Iris pigment epithelial cell (primary cell): ENCODE measurements at regions not wholly inside any gene's neighbourhood (a gene's known extent, or its start where the extent isn't known, plus 50 kb on each side); places are given as distances from the start of the nearest gene placed in this dataset.
"Not testable (repeated sequence)": the region's sequence is repeated elsewhere in the genome, so short reads cannot be mapped to it uniquely, and the experiment has no call there.

Experiments used
- DNase-seq: peaks from one replicate; pipeline ENCODE4 v3.0.0-alpha.2; 2011; ENCODE audit warnings: low read depth

DNA sequence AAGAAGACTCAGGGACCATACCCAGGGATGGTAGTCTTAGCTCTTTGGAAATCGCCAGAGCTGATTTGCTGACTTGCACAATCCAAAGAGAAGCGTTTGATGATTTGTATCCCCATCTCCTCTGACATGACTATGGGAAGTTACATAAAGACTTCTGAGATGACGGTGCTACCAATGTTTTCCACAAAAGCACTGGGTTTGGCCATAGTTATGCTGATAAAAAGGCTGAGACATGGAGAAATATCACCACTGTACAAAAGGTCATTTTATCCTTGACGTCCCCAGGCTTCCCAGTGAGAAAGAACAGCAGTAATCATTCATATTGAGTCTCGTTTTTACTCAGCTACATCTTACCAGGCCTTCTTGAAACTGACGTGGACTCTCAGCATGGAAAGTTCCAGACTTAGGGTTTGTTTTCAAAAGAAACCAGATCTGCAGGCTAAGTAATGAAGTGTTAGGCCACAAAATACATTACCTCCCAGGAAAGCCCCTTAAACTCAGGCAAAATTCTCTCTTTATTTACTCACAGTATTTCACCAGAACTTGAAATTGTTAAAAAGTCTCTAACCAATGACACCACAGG, 370.3 kb upstream of the JARID2 start:
- no peak for DNase-seq

DNA sequence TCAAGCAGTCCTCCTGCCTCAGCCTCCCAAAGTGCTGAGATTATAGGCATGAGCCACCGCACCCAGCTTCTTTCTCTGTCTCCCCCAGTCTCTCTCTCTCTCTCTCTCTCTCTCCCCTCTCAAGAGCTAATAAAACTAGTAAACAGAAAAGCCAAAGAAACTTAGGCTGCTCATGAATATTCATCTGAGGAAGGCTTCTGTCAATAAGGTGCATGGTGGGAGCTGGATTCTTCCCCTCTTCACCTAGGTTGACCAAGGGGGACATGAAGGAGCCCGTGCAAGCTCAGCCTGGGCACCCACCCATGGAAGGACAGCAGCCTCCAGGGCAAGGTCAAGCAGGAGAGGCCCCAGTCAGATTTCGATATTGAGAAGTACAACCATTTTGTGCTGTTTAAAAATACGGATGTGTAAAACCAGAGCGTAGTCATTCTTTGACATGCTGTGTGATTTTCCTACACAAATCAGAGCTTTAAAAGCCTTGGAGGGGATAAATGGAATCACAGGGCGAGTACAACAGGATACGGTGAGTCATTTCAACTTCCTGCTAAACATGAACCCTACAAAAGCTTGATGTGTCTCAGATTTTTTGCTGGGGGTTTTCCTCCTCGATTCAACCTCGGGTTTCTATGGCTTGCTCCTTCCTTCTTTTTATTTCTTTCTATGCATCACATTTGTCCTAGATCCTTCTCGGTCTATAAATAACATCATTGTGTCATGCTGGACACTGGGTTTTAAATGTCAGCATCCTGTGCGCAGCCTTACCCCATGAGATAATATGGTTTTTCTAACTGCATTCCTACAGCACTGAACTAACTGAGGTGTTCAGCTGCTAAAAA, 368.9 kb upstream of the JARID2 start:
- peak; percentile 95 for DNase-seq

DNA sequence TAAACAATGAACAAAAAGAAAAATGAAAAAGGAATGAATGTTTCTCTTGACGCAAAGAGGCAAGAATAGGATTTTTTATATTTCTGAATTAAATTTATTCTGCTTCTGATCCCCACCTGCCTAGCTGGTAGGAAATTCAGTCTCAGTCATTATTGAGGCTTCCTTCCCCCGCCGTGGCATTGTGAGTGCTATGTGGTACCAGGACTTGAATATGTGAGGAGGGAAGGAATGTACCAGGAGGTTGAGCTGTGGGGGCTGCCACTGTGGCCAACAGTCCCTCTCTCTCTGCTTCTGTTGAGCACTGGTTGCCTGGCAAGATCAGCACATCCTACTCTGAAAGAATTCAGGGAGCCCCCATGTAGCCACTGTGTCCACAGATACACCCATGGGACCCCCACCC, 368.1 kb upstream of the JARID2 start:
- peak; percentile 16 for DNase-seq

DNA sequence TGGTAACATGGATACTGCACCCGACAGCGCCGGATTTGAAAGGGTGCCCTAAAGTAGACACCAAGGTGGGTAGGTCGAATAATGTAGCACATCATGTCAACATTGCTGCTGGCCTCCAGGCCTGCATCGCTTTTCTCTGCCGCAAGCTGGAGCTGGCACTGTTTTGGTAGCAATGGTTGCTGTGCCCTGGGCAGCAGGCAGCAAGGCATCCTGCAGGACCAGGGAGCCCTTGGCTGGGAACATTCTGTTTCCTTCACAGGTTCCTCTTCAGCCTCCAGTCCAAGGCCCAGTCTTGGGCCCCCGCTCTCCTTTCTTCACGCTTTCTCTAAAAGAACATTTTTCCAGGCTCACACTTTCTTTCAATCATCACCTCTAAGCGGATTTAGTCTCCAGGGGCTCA, 365.8 kb upstream of the JARID2 start:
- DNase-seq = no peak

DNA sequence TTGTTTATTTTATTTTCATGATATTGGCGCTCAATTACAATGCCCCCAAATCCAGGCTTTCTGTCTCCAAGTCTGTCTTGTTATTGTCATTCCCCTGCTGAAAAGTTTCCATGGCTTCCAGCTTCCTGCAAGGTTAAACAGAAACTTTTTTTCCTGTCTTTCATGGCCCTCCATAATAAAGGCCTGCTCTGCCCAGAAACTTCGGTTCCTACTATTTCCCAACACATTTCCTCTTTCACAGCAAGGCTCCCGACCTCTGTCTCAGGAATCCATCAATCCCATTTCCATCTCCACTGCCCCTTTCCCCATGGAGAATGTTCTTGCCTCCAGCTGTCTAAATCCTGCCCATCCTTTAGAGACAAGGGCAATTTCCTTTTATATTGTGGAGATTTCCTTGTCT, 365.2 kb upstream of the JARID2 start:
- no peak for DNase-seq

DNA sequence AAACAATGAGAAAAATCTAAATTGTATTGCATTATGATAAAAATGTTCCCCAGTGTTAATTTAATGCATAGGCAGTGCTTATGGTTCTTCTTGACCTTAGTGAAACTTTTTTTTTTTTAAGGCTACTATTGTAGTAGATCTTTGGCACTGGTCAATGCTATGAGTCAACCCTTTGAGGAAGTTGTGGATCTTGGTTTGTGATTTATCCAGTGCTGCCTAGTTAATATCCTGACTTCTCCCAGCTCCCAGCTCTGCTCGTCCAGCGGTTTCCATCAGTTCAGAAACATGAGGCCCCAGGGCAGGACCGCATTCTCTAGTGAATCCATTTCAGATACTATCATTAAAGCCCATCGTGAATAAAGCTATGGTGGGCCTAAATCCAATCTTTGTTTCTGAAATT, 364.5 kb upstream of the JARID2 start:
- DNase-seq = peak; percentile 70

DNA sequence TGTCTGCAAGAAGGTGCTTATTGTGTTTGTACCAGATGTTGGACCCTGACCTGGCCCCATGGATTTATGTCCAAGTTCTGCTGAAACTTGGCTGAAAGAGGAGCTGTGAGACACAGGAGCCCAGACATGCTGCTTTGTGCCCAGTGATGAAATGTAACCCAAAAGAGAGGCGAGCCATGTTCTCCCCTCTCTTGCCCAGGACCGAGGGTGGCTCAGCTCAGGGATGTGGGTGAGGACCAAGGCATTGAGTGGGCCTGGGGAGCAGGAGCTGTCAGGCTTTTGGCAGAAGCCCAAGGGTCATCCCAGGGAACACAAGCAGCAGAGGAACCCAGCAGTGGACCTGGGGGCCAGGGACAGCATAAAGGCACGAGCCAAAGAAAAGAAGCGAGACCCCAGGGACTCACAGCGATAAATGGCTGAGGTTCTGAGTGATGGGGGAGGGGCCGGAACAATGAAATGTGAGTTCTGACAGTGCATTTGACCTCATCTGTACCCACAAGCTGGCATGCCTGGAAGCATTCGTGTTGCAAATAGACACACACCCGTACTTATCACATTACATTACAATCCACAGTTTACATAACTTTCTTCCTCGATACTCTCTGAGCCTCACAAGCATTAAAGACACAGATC, 363.4 kb upstream of the JARID2 start:
- peak; percentile 39 for DNase-seq

DNA sequence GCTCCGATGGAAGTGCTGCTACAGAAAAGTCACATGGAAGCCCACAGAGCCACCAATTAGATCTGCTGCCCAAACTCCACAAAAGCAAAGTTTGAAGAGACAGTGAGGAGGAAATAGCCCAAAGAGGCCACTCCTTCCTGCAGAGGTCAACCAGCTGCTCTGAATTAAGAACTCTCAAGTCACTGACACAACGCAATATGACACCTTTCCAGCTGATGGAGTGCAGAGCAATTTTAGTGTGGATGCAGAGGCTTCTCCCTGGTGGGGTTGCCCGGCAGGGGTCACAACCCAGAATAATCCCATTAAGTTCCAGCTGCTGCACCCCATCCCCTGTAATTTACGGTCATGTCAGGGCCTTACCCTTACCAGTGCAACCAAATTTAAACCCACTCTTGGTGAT, 361.9 kb upstream of the JARID2 start:
- peak; percentile 21 for DNase-seq

DNA sequence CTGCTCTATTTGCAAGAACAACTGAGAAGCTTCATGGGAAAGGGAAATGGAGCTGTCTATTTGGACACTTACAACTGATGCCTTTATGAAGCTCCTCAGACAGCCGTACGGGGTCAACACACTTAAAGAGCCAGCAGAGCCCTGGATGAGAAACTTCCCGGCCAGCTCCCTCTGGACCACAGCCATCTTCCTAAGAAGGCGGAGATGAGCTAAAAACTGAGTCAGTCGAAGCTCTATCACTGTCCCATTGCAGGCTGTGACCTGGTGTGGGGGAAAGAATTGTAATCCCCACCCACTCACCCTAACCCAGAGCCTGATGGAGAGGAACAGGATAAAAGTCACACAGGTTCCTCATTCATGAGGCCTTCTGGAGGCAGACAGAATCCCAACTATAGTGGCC, 360.4 kb upstream of the JARID2 start:
- DNase-seq = no peak

DNA sequence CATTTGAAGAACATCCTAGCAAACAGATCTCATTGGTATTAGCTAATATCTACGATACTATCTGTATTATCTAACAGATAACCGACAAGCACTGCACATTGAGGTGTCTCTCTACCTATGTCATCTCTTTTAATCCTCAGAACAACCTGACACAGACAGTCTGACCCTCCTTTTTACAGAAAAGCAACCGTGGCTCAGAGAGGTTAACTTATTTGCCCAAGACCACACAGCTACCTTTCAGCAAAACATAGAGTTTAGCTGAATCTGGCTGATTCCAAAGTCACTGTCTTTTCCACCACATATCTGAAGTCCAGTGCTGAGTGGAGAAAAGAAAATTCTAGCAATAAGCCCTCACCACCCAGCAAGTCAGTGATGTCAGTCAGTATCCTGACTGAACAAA, 358.7 kb upstream of the JARID2 start:
- DNase-seq = no peak

DNA sequence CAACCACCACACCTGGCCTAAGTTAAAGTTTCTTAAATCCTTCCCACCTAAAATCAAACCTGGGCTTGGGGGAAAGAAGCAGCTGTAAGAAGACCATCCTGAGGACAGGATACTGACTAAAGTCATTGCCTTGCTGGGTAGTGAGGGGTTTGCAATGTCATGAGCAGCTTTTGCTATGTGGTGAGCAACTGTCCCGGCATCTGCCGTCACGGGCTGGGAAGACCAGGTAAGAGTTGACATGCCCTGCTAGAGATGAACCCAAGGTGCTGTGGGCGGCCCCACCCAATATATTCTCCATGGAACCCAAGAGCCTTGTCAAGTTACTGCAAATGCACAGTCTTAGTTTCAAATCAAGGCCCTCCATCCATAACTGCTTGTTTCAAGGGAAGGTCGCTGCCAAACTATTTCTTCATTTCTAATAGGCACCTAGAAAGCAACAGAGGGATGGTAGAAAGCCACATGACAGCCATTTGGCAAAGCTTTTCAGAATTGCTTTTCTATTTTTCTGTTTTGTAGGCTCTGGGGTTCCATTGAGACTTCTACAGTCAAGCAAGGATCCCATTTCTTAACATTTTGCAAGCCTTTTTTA, 357.8 kb upstream of the JARID2 start:
- no peak for DNase-seq

DNA sequence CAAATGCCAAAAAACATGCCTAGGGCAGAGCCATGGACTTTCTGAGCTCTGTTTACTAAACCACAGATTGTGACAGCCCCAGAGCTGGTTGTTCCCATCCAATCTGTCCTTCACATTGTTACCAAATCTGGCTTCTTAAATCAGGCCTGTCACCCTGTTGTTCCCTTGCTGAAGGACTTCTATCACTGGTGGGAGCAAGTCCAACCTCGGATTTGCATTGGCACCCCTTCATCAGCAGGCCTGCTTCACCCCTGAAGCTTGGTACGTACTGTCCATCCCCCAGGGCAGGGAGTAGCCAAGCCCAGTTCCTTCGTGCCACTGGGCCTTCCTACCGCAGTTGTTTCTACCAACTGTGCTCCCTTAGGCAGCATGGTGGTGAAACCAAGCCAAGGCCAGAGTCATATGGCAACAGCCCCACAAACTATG, 357.3 kb upstream of the JARID2 start:
- no peak for DNase-seq

DNA sequence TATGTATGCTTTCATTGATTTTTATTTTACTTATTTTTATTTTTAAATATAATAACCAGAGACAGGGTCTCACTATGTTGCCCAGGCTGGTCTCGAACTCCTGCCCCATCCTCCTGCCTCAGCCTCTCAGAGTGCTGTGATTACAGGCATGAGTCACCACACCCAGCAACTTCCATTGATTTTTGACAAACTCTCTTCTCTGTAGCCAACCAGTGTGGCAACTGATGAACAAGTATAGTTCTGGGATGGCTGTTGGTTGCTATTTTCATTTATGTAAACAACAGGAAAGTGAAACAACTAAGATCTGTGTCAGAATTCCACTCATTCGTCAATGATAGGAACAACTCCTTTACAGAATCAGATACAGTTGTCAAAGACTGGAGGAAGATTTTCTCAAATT, 356.7 kb upstream of the JARID2 start:
- DNase-seq = peak; percentile 53

DNA sequence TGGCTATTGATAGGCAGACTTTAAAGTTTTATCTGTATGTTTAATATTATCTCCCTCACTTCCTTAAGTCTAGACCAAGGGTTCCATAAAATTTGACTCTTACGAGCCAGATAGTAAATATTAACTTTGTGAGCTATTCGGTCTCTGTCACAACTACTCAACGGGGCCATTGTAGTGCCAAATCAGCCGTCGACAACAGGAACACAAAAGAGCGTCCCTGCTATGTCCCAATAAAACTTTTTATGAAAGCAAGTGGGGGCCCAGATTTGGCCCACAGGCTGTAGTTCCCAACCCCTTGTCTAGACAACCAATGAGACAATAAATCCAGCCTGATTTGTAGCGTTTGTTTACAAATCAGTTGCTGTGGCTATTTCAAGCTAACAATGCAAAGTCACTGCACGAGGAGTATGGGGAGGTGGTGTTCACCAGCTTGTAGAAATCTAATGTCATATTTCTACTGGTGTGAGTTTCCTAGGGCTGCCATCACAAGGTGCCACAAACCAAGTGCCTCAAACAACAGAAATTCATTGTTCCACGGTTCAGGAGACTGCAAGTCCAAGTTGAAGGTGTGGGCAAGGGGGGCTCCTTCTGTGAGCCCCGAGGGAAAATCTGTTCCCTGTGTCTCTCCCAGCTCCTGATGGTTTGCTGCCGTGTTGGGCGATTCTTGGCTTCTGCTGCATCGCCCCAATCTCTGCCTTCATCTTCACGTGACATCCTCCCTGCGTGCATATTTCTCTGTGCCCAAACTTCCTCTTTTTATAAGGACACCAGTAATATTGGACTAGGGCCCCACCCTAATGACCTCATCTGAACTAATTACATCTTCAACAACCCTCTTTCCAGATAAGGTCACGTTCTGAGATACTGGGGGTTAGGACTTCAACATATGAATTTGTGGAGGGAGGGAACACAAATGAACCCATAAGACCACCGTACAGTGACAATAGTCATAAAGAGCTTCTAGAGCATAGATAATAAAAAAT, 356.0 kb upstream of the JARID2 start:
- no peak for DNase-seq

DNA sequence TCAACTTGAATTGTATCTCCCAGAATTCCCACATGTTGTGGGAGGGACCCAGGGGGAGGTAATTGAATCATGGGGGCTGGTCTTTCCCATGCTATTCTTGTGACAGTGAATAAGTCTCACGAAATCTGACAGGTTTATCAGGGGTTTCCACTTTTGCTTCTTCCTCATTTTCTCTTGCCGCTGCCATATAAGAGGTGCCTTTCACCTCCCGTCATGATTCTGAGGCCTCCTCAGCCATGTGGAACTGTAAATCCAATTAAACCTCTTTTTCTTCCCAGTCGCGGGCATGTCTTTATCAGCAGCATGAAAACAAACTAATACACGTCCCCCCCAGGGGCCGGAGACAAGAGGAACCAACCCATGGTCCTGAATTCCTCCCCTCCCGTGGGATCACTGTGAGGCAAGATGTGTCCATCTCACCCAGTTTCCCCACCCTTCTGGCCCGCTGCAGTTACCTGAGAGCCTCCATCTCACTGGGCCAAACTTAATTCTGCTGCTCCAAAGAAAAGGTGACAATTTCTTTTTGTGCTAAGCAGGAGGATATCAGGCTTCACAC, 354.0 kb upstream of the JARID2 start:
- not testable (repeated sequence) for DNase-seq

DNA sequence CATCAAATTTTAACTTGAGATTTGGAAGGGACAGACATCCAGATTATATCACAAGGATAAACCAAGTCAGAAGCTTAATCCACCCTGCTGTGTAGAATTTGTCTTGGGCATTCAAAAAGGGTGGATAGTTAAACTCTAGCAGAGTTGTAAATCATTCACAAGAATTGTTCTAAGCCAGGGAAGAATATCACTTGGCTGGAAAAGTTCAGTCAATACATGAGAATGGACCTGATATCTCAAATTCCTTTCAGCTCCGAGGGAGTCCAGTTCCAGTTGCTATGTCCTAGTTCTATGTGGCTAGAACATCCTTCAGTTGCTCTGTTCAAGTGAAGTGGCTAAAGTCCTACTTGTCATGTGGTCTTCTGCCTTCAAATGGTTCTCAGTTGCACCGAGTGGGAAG, 351.8 kb upstream of the JARID2 start:
- no peak for DNase-seq

DNA sequence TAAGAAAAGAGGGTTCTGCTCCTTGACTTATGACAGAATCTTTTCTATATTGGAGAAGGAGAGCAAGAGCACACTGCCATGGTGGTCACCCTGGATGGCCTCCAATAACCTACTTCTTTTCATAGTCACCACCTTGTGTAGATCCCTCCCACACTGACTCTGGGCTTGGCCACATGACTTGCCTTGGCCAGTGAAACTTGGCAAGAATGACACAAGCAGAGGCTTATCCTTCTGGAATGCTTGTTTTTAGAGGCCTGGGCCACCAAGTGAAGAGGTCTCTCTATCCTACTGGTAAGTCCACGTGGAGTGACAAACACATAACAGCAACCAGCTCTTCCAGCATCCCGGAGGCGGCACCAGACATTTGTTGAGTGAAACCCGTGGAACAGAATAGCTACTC, 349.4 kb upstream of the JARID2 start:
- no peak for DNase-seq

DNA sequence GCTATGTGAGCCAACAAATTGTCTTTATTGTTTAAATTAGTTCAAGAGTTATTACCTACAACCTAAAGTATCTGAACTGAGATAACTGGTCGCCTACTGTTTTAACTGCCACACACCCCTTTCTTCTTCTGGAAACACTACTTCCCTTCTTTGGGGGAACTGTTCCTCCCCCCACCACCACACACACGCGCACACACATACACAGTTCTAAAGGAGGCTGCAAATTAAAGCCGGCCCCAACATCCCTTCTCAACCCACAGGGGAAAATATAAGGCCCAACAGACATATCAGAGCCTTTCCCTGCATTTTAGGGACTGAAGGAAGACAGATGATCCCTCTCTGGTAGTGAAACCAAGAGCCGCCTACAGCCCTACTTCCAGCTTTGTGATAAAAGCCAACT, 348.0 kb upstream of the JARID2 start:
- no peak for DNase-seq

DNA sequence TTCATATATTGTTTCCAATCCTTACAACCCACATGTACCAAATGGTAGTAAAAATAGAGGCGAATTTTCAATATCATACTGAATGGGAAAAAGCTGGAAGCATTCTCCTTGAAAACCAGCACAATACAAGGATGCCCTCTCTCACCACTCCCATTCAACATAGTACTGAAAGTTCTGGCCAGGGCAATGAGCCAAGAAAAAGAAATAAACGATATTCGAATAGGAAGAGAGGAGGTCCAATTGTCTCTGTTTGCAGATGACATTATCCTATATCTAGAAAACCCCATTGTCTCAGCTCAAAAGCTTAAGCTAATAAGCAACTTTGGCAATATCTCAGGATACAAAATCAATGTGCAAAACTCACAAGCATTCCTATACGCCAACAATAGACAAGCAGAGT, 346.4 kb upstream of the JARID2 start:
- DNase-seq = not testable (repeated sequence)

DNA sequence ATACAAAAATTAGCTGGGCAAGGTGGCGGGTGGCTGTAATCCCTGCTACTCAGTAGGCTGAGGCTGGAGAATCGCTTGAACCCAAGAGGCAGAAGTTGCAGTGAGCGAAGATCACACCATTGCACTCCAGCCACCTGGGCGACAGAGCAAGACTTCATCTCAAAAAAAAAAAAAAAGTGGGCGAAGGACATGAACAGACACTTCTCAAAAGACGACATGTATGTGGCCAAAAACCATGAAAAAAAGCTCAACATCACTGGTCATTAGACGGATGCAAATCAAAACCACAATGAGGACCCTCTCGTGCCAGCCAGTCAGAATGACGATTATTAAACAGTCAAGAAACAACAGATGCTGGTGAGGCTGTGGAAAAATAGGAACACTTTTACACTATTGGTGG, 344.9 kb upstream of the JARID2 start:
- DNase-seq = no peak
